Endothelial cell of umbilical vein (primary cell): ENCODE measurements at regions not wholly inside any gene's neighbourhood (a gene's known extent, or its start where the extent isn't known, plus 50 kb on each side); places are given as distances from the start of the nearest gene placed in this dataset.

Experiments
- BruUV-seq: library from RNA; stranded (reverse); fragments of 400-500 nt; replicated peaks from 2 replicates; lab custom pipeline; 2021; lab: Mats Ljungman, UMichigan
- CTCF ChIA-PET: fragments of 300-600, 350-600 bp; sonication (Branson Sonifier 250); formaldehyde crosslinking; loops from one replicate; lab custom pipeline; 2021; ENCODE audit warnings: antibody characterized with exemption, inconsistent platforms; lab: Charles Lee
- POLR2A ChIA-PET: fragments of 300-600, 350-600 bp; sonication (Branson Sonifier 250); formaldehyde crosslinking; loops from one replicate; lab custom pipeline; 2021; ENCODE audit warnings: antibody characterized with exemption, inconsistent platforms; lab: Charles Lee
- DNase-seq: peaks from one replicate; pipeline ENCODE4 v3.0.0-alpha.2; 2011; ENCODE audit warnings: low read depth, low spot score
- FAIRE-seq: peaks from 2 replicates; lab custom pipeline; 2011; peaks lifted over from hg19 to GRCh38; lab: Jason Lieb, UNC
- H2AFZ ChIP-seq: 2 replicates; pipeline ENCODE4 v1.6.0; 2012; ENCODE audit warnings: low read depth, low read length, control low read depth, inconsistent platforms
- H3K27ac ChIP-seq: 2 replicates; pipeline ENCODE4 v1.5.1; 2011; ENCODE audit warnings: low read depth, mild to moderate bottlenecking, control low read depth, low read length, moderate library complexity; ENCODE audit not compliant: insufficient read depth
- H3K27me3 ChIP-seq, 2 experiments: 2 replicates each; pipeline versions ENCODE4 v1.6.0 to v1.6.1; 2011; ENCODE audit warnings: low read length in 2 of 2, mixed read lengths in 1 of 2; ENCODE audit not compliant: control insufficient read depth in 2 of 2, insufficient read depth in 2 of 2
- H3K36me3 ChIP-seq, 2 experiments: 2 replicates in 1 of 2; 3 replicates in 1 of 2; pipeline ENCODE4 v1.5.1; 2011; ENCODE audit warnings: low read length in 2 of 2, mild to moderate bottlenecking in 1 of 2, moderate library complexity in 1 of 2; ENCODE audit not compliant: control insufficient read depth in 2 of 2, insufficient read depth in 2 of 2; ENCODE audit errors: extremely low read depth in 1 of 2
- H3K4me1 ChIP-seq: 3 replicates; pipeline ENCODE4 v1.5.1; 2011; ENCODE audit warnings: mild to moderate bottlenecking, low read length; ENCODE audit not compliant: control insufficient read depth, insufficient read depth; ENCODE audit errors: extremely low read depth
- H3K4me2 ChIP-seq: 2 replicates; pipeline ENCODE4 v1.6.1; 2011; ENCODE audit warnings: low read length, control low read depth, mixed read lengths; ENCODE audit not compliant: insufficient read depth
- H3K4me3 ChIP-seq, 3 experiments: fragments of 200-600 bp in 1 of 3; sonication (generic), shearing (Covaris generic) in 1 of 3; replicated peaks in 1 of 3; 2 replicates each; pipeline ENCODE4 v1.5.1; 2011 to 2016; ENCODE audit warnings: control low read depth in 3 of 3, low read length in 3 of 3, mild to moderate bottlenecking in 2 of 3, inconsistent platforms in 1 of 3, low read depth in 1 of 3, moderate library complexity in 1 of 3; ENCODE audit not compliant: insufficient read depth in 1 of 3
- H3K79me2 ChIP-seq: 2 replicates; pipeline ENCODE4 v1.6.0; 2012; ENCODE audit warnings: low read length, inconsistent platforms; ENCODE audit not compliant: control insufficient read depth, insufficient read depth
- H3K9ac ChIP-seq: replicated peaks from 2 replicates; pipeline ENCODE3; 2011; ENCODE audit warnings: low read length, control low read depth; ENCODE audit not compliant: insufficient read depth; ENCODE audit errors: extremely low read depth
- H3K9me1 ChIP-seq: replicated peaks from 3 replicates; pipeline ENCODE4 v1.6.0; 2011; ENCODE audit warnings: mild to moderate bottlenecking, low read length; ENCODE audit not compliant: control insufficient read depth, insufficient read depth; ENCODE audit errors: extremely low read depth
- H3K9me3 ChIP-seq: replicated peaks from 2 replicates; pipeline ENCODE4 v1.5.1; 2012; ENCODE audit warnings: low read length, inconsistent platforms; ENCODE audit not compliant: control insufficient read depth, insufficient read depth
- H4K20me1 ChIP-seq: replicated peaks from 2 replicates; pipeline ENCODE3; 2011; ENCODE audit warnings: mild to moderate bottlenecking, low read length; ENCODE audit not compliant: control insufficient read depth, insufficient read depth; ENCODE audit errors: extremely low read depth
- EZH2 ChIP-seq: IDR thresholded peaks from 2 replicates; pipeline ENCODE4 v1.6.1; 2012; ENCODE audit warnings: borderline replicate concordance, low read depth, mild to moderate bottlenecking, moderate library complexity, low read length, inconsistent platforms; ENCODE audit not compliant: severe bottlenecking
- FOS ChIP-seq: IDR thresholded peaks from 2 replicates; pipeline ENCODE4 v1.6.1; 2011; ENCODE audit warnings: mild to moderate bottlenecking, low read length, moderate library complexity, borderline replicate concordance; ENCODE audit not compliant: insufficient read depth
- GATA2 ChIP-seq: IDR thresholded peaks from 2 replicates; pipeline ENCODE4 v1.7.0; 2011; ENCODE audit warnings: low read depth, mild to moderate bottlenecking, moderate library complexity, mixed read lengths, low read length; ENCODE audit not compliant: insufficient read length, insufficient read depth
- JUN ChIP-seq: IDR thresholded peaks from 2 replicates; pipeline ENCODE4 v1.6.1; 2011; ENCODE audit warnings: borderline replicate concordance, low read depth; ENCODE audit not compliant: insufficient read length, insufficient read depth
- MYC ChIP-seq: IDR thresholded peaks from one replicate; pipeline ENCODE4 v1.6.1; 2011; ENCODE audit warnings: mild to moderate bottlenecking, low read depth, low read length
- POLR2A ChIP-seq: IDR thresholded peaks from 2 replicates; pipeline ENCODE4 v1.6.1; 2012; ENCODE audit warnings: low read depth, mild to moderate bottlenecking, control low read depth, low read length
- POLR2AphosphoS5 ChIP-seq: IDR thresholded peaks from 2 replicates; pipeline ENCODE4 v1.6.1; 2012; ENCODE audit warnings: low read depth, mild to moderate bottlenecking, control low read depth, low read length, moderate library complexity; ENCODE audit not compliant: insufficient read depth
- dilution Hi-C: fragments of 300-500 bp; cut with MboI; formaldehyde crosslinking; loops from one replicate; pipeline ENCODE4 v1.15.0; 2019; ENCODE audit warnings: low sequenced_read_pairs; ENCODE audit not compliant: extremely low pct_ligation_motif_present
- intact Hi-C: fragments of 100-400 bp; cut with micrococcal nuclease; formaldehyde crosslinking; loops from one replicate; pipeline ENCODE4 v1.10.0; 2022
- TF ChIP-seq, protein P1 (sequence below), 2 donors: IDR thresholded peaks; 1 replicate in 1 of 2; 2 replicates in 1 of 2; pipeline ENCODE4 v1.5.1; 2011; ENCODE audit warnings: low read length in 2 of 2, mild to moderate bottlenecking in 2 of 2, moderate library complexity in 2 of 2, control low read depth in 1 of 2, inconsistent platforms in 1 of 2, low read depth in 1 of 2; ENCODE audit not compliant: insufficient read depth in 1 of 2; ENCODE audit errors: extremely low read depth in 1 of 2
- TF ChIP-seq, protein P2 (sequence below): IDR thresholded peaks from 2 replicates; pipeline ENCODE4 v1.6.1; 2011; ENCODE audit not compliant: insufficient read depth, insufficient read length

DNA sequence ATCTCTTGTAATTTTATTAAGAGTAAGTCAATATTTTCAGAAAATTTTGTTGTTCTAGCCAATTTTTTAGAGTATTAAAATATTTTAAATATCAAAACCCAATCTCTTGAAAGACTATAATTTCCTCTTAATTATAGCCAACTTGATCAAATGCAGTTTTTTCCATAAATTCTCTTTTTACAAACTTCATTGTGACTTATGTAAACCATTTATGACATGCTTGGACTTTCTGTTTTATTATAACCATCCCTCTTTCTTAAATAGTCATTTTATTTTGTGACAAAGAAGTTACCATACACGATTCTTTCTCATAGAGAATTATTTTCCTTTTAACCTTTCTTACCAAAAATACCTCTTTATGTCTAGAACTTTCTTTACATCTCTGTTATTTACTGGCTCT is 1075.5 kb downstream of the KHDRBS2 start:
- no peak for FAIRE-seq

More for the DNA sequence above, 1075.5 kb downstream of the KHDRBS2 start:
- Histone ChIP-seq H3K9me3 (peaks cover 4% of the 10 kb centered on the region), H3K4me2 (no peak overlapping the region), H3K79me2 (no peaks in the 10 kb centered on the region), H3K4me1 (no peaks in the 10 kb centered on the region), H3K9me1 (no peaks in the 10 kb centered on the region), H2AFZ (no peak overlapping the region), H3K4me3 (no peak overlapping the region), H3K27ac (no peak overlapping the region), H4K20me1 (no peaks in the 10 kb centered on the region), H3K27me3 (no peaks in the 10 kb centered on the region), H3K9ac (no peak overlapping the region), H3K36me3 (no peaks in the 10 kb centered on the region)
- dilution Hi-C loops, result no loop called here
- ChIA-PET POLR2A (no interaction called here), CTCF (no interaction called here)
- DNase-seq, result no peak
- intact Hi-C loops, result no loop called here
- no TSS peak for BruUV-seq
- TF ChIP-seq POLR2AphosphoS5 (no peak), JUN (no peak), POLR2A (no peak), FOS (no peak), EZH2 (no peak), MYC (no peak), GATA2 (no peak)
- TF ChIP-seq, protein P1, sequence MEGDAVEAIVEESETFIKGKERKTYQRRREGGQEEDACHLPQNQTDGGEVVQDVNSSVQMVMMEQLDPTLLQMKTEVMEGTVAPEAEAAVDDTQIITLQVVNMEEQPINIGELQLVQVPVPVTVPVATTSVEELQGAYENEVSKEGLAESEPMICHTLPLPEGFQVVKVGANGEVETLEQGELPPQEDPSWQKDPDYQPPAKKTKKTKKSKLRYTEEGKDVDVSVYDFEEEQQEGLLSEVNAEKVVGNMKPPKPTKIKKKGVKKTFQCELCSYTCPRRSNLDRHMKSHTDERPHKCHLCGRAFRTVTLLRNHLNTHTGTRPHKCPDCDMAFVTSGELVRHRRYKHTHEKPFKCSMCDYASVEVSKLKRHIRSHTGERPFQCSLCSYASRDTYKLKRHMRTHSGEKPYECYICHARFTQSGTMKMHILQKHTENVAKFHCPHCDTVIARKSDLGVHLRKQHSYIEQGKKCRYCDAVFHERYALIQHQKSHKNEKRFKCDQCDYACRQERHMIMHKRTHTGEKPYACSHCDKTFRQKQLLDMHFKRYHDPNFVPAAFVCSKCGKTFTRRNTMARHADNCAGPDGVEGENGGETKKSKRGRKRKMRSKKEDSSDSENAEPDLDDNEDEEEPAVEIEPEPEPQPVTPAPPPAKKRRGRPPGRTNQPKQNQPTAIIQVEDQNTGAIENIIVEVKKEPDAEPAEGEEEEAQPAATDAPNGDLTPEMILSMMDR (IDR thresholded peaks at IDR 0.05; ENCODE audit: extremely low read depth in 1 of 2, insufficient read depth in 1 of 2, low read depth in 1 of 2, low read length in 2 of 2), result no peak
- TF ChIP-seq, protein P2, sequence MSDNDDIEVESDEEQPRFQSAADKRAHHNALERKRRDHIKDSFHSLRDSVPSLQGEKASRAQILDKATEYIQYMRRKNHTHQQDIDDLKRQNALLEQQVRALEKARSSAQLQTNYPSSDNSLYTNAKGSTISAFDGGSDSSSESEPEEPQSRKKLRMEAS, result no peak
